ENCODE measurements at regions not wholly inside any gene's neighbourhood (a gene's known extent, or its start where the extent isn't known, plus 50 kb on each side); places are given as distances from the start of the nearest gene placed in this dataset.

GRCh38 chr13:58869566-58869965, 1238.0 kb downstream of the PCDH17 start:
- Histone ChIP-seq H4K91ac (ENCODE audit: insufficient read length, low read depth, low read length) (no peak overlapping the region), H3K27ac (ENCODE audit: insufficient read length, low read depth, low read length) (no peak overlapping the region), H2AFZ (ENCODE audit: low read length) (no peak overlapping the region), H2AK5ac (ENCODE audit: insufficient read length, low read length) (no peak overlapping the region), H3K14ac (ENCODE audit: insufficient read depth, low read length) (no peak overlapping the region), H3K4me1 (ENCODE audit: insufficient read depth, low read length) (no peaks in the 10 kb centered on the region; the same call in 1 of the 2 replicates), H3T11ph (ENCODE audit: low read length) (no peak overlapping the region), H3K9ac (ENCODE audit: extremely low read depth, insufficient read length, low read length) (no peak overlapping the region), H3K79me2 (ENCODE audit: insufficient read depth, low read length) (no peaks in the 10 kb centered on the region), H2BK5ac (ENCODE audit: insufficient read length, low read length) (no peak overlapping the region), H3K4ac (ENCODE audit: low read depth, low read length) (no peak overlapping the region), H2BK120ac (ENCODE audit: low read depth, low read length, poor library complexity, severe bottlenecking) (no peak overlapping the region), H4K20me1 (ENCODE audit: control insufficient read depth, insufficient read depth, insufficient read length) (no peaks in the 10 kb centered on the region), H2BK12ac (ENCODE audit: insufficient read length, low read depth, low read length) (no peak overlapping the region), H3K23me2 (ENCODE audit: insufficient read length, low read depth, low read length, poor library complexity, severe bottlenecking) (no peaks in the 10 kb centered on the region), H3K79me1 (ENCODE audit: insufficient read depth, low read depth, low read length, poor library complexity, severe bottlenecking) (no peaks in the 10 kb centered on the region), H2BK15ac (ENCODE audit: low read depth, low read length) (no peak overlapping the region), H3K23ac (ENCODE audit: insufficient read length, low read depth, low read length) (no peak overlapping the region), H2BK20ac (ENCODE audit: low read depth, low read length, poor library complexity, severe bottlenecking) (no peak overlapping the region), H3K56ac (ENCODE audit: insufficient read length, low read depth, low read length) (no peak overlapping the region), H4K8ac (replicated peaks; ENCODE audit: insufficient read length, low read depth, low read length) (no peak overlapping the region), H3K9me3 (ENCODE audit: control insufficient read depth, low read depth, low read length) (no peaks in the 10 kb centered on the region), H3K27me3 (ENCODE audit: insufficient read depth, low read length) (no peaks in the 10 kb centered on the region), H4K5ac (ENCODE audit: insufficient read length, low read depth, low read length) (no peak overlapping the region), H3K18ac (ENCODE audit: insufficient read length, low read depth, low read length) (no peak overlapping the region), H3K4me2 (ENCODE audit: insufficient read depth, insufficient read length, low read length) (no peak overlapping the region)
- Mint-ChIP-seq H3K27me3 (ENCODE audit: low read depth) (no peaks in the 10 kb centered on the region), H3K9me3 (0 out of 5 replicates have a peak, but pooled peaks cover 0 to 2% of the 10 kb centered on the region in 2 experiments), H3K36me3 (ENCODE audit: insufficient read depth in 1 of 3, low read depth in 3 of 3) (peaks cover 0 to 2% (median 0%) of the 10 kb centered on the region in 3 experiments; a peak in 1 of 7 replicates), H3K4me3 (no peak overlapping the region), H3K27ac (no peak overlapping the region), H3K4me1 (peaks cover 16 to 18% of the 10 kb centered on the region in 2 experiments)
- TF ChIP-seq, protein P1, sequence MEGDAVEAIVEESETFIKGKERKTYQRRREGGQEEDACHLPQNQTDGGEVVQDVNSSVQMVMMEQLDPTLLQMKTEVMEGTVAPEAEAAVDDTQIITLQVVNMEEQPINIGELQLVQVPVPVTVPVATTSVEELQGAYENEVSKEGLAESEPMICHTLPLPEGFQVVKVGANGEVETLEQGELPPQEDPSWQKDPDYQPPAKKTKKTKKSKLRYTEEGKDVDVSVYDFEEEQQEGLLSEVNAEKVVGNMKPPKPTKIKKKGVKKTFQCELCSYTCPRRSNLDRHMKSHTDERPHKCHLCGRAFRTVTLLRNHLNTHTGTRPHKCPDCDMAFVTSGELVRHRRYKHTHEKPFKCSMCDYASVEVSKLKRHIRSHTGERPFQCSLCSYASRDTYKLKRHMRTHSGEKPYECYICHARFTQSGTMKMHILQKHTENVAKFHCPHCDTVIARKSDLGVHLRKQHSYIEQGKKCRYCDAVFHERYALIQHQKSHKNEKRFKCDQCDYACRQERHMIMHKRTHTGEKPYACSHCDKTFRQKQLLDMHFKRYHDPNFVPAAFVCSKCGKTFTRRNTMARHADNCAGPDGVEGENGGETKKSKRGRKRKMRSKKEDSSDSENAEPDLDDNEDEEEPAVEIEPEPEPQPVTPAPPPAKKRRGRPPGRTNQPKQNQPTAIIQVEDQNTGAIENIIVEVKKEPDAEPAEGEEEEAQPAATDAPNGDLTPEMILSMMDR (conservative IDR thresholded peaks at IDR 0.05) = no peak
- no peak for DNase-seq
- WGBS (ENCODE audit: extremely low coverage, insufficient read length, low lambda C conversion rate) = no CpG with 5 or more reads among the region's 1 CpG
